Fibroblast of skin of right biceps (primary cell): ENCODE measurements at regions not wholly inside any gene's neighbourhood (a gene's known extent, or its start where the extent isn't known, plus 50 kb on each side); places are given as distances from the start of the nearest gene placed in this dataset.
A peak's percentile ranks its signal among the peaks of the same experiment; 100 is the strongest.

Experiments
- DNase-seq: peaks from one replicate; pipeline ENCODE4 v3.0.0-alpha.2; 2013

DNA sequence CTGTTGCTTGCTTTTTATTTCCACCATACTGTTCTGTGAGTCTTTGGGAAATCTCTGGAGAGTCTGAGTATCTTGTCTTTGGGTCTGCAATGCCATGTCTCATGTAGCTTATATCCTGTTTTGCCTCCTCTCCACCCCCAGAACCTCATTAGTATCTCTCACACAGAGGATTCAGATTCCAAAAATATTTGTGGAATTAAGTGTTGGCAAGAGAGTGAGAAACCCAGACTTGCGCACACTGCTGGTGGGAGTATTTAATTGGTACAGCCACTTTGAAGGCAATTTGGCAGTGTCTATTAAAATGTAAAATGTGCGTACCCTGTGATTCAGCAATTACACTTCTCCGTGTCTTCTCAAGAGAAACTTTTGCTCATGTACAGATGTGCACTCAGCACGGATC lies 68.6 kb downstream of the ZNF621 start:
- peak; percentile 89 for DNase-seq

DNA sequence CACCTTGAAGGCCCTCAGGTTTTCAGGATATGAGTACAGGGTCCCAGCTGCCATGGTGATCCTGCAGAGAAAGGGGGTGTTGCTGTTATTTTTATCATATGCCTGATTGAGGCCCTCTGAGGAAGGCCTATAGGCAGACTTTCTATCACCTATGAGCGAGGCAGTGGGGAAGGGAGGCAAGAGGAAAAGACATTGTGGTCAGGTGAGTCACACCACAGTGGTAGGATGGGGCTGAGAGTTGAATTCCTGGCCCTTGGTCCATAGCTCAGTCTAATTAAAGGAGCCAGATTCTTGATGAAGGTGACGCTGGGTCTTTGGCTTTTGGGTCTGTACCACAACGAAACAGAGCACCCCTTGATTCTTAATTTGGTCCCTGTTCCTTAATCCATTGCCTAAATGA lies 72.7 kb downstream of the ZNF621 start:
- peak; percentile 57 for DNase-seq

DNA sequence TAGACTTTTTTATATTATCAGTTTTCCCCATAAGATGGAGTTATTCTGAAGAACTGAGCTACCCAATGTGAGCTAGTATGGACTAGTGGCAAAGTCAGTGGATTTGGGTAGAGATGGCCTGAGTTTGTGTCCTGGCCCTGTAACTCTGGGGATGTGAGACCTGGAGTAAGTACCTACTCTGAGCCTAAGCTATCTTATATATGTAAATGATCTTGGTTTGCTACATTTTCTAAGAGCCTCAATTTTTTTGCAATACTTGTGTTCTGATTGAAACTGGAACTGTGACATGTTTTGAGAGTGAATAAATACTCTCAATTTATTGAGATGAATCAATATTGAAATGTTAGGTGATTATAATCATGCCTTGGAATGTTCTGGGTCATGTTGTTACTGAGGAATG lies 73.6 kb downstream of the ZNF621 start:
- DNase-seq: no peak

DNA sequence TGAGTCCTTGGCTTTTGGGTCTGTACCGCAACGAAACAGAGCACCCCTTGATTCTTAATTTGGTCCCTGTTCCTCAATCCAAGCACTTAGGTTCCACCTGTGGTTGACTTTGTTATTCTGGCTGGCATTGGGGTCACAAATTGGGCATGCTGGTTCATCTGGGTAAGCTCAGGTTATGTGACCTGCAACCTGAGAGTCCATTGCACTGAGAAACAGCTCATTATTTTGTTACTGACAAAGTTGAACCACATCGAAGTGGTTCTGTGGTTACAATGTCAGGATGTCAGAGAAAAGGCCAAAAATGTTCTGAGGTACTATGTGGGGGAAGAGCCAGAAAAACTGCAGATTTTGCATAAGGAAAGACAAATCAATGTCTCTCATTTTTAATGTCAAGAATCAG lies 74.2 kb downstream of the ZNF621 start:
- no peak for DNase-seq

DNA sequence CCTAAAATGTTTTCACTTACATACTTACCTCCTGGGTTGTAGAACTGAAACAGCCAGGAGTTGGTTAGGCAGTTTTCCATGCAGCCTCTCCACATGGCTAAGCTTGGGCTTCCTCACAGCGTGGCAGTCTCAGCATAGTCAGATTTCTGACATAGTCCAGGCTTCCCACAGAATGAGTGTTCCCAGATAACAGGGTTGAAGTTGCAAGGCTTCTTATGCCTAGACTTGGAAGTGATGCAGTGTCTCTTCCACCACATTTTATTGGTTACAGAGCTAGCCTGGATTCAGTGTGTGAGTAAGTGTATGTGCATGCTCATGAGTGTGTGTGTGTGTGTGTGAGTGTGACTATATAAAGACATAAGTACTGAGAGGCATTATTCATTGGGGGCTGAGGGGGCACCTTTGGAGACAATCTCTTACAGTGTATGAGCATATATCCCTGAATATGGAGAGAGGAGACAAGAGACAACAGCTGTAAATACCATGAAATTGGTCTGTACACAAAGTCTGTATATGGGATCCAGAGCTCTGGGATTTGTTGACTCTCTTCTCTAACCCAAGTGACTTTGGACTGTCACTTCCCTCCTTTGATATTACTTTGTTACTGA lies 78.1 kb downstream of the ZNF621 start:
- peak; percentile 4 for DNase-seq

DNA sequence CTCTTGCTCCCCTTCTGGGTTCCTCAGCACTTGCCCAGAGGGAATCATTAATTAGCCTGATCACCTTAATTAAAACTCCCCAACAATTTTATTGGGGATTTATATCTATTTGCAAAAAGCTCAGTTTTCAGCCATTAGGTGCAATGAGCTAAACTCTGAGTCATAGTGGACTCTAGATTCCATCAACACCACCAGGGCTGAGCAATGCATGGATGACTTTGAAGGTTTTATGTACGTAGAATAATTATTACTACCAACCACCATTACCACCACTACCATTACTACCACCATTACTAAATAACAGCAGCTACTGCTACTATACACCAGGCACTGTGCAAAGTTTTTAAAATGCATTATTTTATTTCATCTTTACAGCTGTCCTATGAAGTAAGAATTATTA lies 81.2 kb downstream of the ZNF621 start:
- no peak for DNase-seq

DNA sequence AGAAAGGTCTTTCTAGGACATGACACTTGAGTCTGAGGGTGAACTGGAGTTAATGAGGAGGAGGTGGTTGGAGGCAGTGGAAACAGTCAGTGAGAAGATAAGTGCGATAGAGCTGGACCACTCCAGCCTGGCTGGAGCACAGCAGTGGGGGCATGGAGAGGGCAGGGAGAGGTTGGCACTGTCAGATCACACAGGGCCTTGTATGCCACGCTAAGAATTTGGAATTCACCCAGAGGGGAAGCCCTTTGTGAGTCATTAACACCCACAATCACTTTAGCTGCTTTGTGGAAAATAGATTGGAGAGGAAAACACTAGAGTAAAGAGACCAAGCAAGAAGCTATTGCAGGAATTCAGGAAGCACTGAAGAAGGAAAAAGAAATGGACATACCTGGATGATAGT lies 83.3 kb downstream of the ZNF621 start:
- DNase-seq: no peak

DNA sequence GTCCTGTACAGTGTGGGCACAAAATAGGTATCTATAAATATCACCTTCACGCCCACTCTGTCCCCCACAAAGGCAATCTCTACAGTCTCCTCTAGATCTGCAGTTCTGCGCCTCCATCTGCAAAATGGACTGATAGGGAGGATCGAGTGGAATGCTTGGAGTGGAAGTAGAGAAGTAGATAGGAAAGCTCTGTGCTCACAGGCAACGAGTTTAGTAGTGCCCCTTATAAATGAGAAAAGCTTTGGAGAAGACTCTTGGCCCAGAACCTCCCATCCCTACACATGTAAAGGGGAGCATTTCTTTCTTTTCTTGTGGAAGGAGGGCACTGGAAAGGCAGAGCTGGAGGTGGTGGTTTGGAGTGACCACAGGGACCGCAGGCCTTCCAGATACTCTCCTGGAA lies 88.5 kb downstream of the ZNF621 start:
- DNase-seq: no peak

DNA sequence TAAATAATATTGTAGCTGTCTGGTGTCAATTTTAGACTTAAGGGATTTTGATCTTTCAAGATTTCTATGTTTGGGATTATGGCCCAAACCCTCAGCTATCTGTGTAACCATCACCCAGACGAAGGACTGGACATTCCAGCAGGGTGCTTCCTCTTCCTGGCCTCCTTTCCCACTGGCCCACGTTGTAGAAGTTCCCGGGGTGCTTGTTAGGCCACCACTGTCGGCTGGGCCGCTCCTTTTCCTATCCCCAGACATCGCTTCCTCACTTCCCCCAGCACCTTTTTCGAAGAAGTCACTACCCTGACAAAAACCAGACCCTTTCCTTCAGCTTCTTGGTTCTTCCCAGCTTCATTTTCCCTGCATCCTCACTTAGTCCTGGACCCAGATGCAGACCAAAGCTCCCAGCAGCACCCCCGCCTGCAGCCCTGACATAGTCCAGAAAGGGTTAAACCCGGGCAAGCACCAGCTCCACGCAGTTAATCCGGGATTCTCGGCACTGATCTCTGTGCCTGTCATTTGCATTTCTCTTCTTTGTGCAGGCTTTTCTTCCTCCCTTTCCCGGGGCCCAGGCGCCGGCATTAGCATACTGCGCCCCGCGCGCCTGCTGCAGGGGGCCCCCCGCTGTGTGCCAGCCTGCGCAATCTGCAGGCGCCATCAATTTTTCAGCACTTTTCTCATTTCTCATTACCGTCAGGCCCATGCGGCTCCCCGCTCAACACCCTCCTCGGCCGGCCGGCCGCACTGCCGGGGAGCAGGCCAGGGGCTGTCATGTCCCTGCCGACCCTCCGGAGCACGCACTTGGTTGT lies 90.6 kb downstream of the ZNF621 start:
- no peak for DNase-seq

DNA sequence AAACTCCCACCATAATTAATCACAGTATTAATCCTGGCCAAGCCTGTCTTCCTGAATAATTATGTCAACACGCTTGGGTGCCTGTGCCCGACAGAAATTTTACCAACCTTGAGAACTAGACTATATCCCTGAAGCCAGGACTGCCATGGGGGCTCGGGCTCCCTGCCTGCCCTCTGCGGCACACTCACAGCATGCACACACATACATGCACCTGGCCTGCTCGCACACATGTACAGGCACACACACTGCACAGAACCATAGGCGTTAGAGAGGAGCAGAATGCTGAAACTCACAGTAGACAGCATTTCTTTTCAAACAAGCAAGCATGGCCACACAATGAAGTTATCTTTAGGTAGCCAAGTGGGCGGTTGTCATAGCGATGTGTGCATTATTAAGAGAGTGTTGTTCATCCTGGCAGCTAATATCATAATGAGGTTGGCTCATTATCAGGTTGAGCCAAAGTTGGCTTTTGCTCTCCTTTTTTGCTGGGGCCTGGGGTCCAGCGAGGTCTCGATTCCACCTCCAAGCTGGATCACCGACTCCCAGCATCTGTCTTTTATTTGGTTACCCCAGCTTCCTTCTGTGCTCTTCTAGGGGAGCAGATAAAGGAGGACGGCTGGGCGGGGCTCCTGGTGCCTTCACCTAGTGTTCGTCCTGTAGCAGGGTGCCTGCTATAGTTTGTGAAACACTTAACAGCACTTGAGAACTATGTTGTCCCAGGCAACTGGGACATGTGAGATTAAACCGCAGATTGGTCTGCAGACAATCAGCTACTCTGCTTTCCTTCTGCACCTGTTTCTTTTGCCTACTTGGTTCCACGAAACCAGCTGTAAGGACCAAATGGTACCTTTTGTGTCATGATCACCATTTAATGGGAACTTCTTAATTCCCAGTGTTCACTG lies 91.4 kb downstream of the ZNF621 start:
- DNase-seq: no peak

DNA sequence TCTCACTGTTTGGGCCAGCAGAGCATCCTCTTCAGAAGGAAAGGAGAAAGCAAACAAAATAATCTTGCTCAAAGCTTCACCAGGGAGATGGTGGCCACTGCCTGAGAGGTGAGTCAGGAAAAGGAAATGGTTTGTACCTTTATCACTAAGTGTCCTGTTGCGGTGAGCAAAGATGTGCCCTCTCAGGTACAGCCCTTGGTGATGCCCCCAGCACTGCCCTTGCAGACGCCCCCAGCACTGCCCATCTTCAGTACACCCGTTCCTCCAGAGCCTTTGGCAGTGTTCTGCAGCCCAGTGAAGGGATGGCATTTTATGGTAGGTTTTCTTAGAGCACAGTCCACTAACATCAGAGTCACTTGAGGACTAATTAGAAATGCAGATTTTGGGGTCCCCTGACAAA lies 92.3 kb downstream of the ZNF621 start:
- no peak for DNase-seq

DNA sequence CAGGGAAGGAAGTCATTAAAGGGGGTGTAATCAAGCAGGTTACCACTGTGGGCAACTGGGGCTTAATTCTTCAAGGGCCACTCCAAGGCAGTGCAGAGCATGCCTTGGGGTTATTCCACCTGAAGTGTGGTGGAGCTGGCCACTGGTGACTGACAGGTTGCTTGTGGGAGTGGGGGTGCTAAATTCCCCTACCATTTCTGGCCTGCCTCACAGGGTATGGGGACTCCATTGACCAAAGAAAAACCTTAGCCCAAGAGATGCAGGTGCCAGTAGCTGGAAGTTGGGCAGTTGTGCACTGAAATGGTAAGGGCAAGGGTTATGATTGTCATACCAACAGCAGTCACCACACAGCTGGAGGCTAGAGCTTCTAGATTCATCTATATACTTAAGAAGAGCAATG lies 93.4 kb downstream of the ZNF621 start:
- no peak for DNase-seq

DNA sequence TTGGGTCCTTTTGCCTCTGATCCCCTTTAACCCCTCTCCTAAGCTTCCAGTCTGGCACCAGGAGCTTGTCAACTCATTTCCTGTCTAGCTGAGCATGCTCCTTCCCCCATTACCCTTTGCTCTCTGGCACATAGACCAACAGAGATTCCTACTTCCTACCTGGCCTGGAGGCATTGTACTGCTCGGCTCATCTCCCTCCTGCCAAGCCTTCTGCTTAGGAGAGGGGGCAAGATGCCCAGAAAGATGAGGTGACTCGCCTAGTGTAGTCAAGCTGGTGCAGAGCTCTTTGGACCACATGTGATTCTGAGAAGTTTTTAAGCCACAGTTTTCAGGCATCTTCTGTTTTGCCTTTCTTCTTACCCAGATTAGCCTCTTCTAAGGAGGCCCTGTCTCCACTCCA lies 95.4 kb downstream of the ZNF621 start:
- DNase-seq: no peak

DNA sequence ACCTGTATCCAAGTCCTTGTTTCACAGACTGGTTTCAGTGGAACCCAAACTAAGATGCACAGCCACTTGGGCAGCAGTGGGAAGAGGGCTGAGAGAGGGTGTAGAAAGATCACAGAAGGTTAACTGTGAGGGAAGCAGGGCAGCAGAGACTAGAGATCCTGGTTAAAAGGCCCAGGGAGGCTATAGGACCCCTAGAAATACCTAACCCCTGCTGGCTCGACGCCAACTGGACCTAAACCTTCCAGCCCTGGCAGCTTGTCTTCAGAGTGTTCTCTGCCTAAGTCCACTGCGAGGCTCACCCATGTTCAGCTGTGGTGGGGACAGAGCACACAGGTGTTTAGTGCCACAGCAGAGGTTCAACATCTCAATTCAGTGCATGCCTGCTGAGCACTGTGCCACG lies 96.5 kb downstream of the ZNF621 start:
- no peak for DNase-seq

DNA sequence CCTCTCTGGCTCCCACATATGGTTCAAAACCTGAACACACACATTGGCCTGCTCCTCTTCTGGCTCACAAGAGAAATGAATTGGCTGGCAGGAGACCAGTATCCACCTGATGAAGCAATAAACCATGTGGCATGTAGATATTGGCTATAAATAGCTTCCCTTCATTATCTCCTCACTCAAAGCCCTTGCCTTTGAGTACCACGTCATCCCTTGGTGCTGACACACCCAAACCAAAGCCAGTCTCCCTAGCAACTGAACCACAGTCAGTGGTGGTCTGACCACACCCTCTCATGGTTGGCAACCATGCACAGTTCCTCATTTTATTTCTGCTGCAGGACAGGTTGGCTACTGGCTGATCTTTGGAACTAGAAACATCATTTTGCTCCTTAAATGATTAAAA lies 98.8 kb downstream of the ZNF621 start:
- DNase-seq: peak; percentile 10

DNA sequence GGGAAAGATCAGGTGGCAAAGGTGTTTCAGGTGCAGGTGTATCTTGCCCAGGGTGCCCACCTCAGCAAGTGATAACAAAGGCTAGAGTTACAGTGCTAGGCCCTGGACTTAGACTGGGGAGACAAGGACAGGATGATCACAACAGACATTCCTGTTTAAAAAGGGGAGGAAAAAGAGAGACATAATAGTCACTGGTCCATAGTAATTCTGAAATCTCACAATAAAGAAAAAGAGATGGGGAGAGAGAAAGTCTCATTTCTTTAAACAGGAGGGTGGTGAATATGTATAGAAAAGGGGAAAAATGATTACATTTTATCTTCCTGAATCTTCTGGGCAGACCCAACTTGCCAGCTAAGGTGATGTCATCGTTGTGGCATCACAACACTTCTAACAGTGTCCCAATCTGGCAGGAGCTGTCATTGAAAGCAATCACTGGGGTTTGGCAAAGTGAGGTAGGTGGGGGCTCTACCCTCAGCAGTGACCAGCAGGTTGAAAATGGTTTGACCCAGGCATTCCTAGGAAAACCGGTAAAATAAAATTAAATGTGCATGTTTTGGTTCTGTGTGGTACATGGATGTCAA lies 99.5 kb downstream of the ZNF621 start:
- DNase-seq: no peak

DNA sequence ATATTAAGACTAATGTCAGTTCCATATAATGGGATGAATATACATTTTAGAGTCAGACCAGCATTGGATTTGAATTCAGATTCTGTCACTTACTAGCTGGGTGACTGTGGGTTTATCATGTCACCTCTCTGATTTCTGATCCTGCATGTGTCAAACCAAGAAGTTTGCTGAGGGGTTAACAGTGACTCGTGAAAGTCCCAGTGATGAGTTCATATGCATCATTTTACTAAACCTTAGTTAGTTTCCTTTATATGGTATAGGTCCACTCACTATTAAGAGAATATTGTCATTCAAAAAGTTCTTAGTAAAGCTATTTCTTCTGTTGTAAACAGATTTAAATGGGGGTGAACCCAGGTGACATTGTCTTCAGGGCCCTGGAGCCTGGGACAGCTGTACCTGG lies 102.3 kb downstream of the ZNF621 start:
- no peak for DNase-seq

DNA sequence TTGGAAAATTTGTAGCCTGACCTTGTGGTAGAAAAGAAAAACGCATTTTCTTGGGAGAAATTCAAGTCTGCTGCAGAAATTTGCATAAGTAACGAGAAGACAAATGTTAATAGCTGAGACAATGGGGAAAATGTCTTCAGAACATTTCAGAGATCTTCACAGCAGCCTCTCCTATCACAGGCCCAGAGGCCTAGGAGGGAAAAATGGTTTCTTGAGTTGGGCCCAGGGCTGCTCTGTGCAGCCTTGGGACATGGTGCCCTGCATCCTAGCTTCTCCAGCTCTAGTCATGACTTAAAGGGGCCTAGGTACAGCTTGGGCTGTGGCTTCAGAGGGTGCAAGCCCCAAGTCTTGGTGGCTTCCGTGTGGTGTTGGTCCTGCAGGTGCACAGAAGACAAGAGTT lies 104.2 kb downstream of the ZNF621 start:
- no peak for DNase-seq

DNA sequence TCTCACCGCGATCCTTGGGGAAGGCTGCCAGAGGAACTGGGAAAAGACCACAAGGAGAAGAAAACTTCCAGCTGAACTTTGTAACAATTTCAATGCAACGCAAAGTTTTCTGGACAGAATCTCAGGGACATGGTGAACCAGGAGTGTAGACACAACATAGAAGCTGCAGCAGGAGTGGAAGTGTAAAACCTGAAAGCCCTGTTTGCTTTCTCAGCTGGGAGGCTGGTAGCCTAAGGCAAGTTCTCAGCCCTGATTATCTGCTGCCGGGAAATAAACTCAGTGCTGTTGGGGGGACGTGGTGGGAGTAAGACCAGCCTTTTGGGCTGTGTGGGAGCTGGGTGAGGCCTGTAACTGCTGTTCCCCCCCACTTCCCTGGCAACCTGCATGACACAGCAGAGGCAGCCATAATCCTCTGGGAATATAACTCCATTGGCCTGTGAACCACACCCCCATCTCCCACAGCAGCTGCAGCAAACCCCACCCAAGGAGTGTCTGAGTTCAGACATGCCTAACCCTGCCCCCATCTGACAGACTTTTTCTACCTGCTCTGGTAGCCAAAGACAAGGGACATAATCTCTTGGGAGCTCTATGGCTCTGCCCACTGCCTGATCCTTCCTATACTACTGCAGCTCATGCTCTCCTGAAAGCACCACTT lies 106.7 kb downstream of the ZNF621 start:
- DNase-seq: no peak

DNA sequence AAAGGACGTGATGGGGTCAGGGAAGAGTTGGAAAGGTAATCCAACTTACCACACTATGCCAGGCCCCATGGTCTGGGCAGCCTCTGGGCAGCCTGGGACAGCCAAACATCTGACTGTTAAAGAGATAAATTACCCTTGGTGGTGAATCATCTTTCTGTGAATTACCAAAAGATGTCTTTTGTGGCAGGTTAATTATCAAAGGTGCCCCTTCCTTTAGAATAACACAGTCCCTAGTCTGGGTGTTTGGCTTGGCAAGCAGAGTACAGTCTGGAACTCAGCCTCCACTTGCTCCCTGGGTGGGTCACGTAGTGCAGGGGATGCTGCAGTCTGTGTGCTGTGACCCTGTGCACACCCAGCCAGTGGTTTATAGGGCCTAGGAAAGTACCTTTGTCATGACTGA lies 113.1 kb downstream of the ZNF621 start:
- DNase-seq: no peak

DNA sequence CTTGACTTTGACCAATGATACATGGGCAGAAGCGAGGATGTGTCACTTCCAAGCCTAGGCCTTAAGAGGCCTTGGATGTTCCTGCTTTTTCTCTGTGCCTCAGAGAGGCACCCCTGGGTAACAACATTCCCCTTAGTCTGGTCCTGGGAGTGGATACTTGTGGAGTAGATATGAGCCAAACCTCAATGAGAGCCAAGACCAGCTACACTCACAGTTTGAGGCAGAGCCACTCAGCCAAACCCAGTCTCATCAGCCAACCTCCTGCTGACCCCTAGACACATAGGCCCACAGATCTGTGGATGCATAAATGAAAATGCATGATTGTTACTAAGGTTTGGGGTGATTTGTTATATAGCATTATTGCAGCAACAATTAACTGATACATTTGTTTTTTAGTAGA lies 114.2 kb downstream of the ZNF621 start:
- no peak for DNase-seq

DNA sequence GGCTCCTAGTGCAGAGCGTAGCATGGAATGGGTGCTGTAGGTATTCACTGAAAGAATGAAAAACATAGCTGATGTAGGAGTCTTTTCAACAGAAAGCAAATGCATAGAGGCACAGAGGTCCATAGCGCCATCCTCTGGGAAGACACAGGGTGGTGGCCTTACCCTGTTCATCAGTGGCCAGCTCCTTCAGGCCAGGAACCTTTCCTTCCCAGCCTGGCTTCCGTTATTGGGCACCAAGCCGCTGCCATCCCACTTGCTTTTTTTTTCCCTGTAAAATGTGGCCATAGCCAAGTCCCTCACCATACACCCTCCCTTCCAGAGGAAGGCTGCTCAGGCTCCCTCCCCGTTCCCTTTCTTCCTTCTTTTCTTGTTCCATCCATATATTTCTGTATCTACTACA lies 118.1 kb downstream of the ZNF621 start:
- no peak for DNase-seq

DNA sequence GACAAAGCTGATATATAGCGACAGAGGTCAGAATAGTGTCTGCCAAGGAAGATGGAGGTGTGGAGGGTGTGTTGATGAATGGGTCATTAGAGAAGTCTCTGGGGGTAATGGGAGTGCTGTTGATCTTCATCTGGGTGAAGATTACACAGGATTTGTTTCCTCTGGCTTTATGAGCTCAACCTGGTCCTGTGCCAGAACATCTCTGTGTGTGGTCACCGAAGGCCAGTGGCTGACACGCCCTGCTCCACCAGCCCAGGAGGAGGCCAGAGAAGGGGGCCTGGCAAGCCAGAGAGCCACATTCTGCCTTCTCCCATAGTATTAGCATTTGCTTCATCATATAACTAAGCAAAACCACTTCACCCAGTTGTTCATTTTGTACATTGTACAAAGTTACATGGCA lies 121.1 kb downstream of the ZNF621 start:
- no peak for DNase-seq
